Right lung (tissue), 2 donors: ENCODE measurements at regions not wholly inside any gene's neighbourhood (a gene's known extent, or its start where the extent isn't known, plus 50 kb on each side); places are given as distances from the start of the nearest gene placed in this dataset.
A peak's percentile ranks its signal among the peaks of the same experiment; 100 is the strongest.
"Not testable (repeated sequence)": the region's sequence is repeated elsewhere in the genome, so short reads cannot be mapped to it uniquely, and the experiment has no call there.

Experiments used
- DNase-seq, 2 donors: peaks; one replicate each; pipeline ENCODE4 v3.0.0-alpha.2; 2013

DNA sequence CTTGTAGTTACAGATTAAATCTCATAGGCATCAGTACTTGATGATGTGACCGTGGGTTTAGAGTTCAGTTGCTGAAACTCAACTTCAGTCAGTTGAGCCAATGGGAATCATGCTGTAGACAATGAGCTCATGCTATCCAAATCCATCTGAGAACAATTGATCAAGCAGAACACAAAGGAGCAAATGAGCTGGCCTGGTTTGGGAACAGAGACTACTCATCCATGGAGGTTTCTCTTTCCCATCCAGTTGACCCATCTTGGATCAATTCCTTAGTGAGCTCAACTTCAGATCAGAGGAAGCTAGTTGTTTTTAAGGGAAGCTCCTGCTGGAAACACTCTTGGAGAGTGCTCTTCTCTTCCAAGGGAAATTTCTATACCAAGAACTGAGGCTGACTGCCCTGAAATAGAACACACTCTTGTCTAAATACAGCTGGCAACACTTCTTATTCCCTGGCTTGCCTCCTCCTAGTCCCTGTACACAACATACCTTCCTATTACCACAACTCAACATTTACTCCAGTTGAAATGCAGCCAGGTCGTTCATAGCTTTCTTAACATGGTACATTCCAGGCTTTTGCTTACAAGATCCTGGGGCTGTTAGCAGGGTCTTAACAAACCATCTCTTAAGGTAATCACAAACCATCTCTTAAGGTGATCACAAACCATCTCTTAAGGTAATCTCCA is 203.9 kb upstream of the PRDM1 start:
- DNase-seq: no peak

DNA sequence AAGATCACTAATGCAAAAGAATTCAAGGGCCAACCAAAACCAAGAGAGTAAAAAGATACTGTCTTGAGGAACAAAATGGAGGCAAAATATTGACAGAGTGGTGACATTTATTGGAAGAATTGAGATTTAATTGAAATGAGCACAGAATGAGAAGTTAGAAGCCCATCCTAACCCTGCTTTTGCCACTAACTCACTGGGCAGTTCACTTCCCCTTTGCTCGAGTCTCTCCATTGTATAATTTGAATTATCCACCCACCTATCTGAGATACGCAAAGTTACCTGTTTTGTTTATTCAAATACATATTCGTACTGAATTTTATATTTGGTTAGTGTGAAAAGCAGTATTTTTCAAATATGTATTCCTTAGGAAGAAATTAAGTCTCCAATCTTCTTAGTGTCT is 204.5 kb upstream of the PRDM1 start:
- no peak for DNase-seq

GRCh38 chr6:105880030-105880492 is 206.1 kb upstream of the PRDM1 start:
- no peak for DNase-seq

GRCh38 chr6:105879146-105879545 is 207.0 kb upstream of the PRDM1 start:
- no peak for DNase-seq

- DNase-seq: no peak
These were observed 210.0 kb upstream of the PRDM1 start for GRCh38 chr6:105875974-105876640.

GRCh38 chr6:105874835-105875626 is 211.1 kb upstream of the PRDM1 start:
- DNase-seq: no peak

- no peak for DNase-seq
These were observed 212.3 kb upstream of the PRDM1 start for GRCh38 chr6:105873799-105874198.

DNA sequence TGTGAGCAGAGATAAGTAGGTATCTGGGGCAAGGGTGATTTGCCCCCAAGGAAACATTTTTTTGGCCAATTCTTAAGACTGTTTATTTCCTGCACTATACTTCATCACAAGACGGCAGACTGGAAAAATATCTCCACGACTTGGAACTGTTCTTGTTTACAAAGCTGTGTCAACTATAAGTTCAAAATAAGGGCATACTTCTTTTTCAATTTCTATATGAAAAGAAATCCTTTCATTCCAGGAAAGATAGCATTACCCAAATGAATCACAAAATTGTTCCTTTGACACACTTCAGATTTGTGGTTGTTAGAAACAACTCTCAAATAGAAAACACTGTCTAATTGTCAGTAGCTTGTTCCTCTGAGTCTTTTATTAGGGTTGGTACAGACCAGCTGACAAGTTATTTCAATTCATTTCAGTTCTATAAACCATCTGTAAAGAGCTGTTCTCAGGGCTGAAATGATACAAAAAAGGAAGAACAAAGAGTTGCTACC is 212.9 kb upstream of the PRDM1 start:
- peak; percentile 17 to 32 for DNase-seq

- no peak for DNase-seq
These were observed 213.9 kb upstream of the PRDM1 start for GRCh38 chr6:105872249-105872648.

DNA sequence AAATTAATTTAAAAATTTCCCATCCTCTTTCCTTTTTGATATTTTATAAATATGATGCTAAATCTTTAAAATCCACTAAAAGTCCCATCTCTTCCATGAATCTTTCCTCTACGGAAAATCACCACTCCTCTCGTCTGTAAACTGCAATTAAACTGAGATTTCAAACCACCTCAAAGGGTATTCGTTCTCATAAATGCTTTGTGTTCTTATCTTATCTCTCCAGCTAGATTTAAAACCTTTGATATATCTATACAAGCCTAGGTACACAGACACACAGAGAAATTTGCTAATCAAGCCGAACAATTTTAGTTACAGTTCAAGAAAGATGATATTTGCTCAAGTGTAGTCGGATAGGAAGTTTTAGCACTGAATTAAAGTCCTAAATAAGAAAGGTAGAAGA is 214.6 kb upstream of the PRDM1 start:
- no peak for DNase-seq

- no peak for DNase-seq
These were observed 216.2 kb upstream of the PRDM1 start for GRCh38 chr6:105869835-105870440.

- DNase-seq: no peak
These were observed 217.2 kb upstream of the PRDM1 start for GRCh38 chr6:105868823-105869460.

GRCh38 chr6:105867821-105868220 is 218.3 kb upstream of the PRDM1 start:
- DNase-seq: no peak

DNA sequence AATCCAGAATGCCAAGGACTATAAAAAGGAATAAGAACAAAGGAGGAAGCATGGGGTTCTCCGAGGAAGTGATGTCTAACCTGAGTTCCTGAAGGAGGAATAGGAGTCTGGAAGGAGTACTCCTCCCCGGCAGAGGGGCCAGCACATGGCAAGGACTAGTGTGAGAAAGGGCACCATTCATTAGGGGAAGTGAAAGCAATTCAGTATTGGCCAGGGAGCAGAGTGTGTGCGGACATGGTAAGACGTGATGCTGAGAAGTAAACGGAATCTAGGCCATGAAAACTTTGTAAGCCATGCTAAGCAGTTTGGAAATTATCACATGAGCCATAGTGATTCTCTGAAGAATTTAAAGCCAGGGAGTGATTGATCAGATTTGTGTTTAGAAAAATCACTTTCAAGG is 218.9 kb upstream of the PRDM1 start:
- DNase-seq: no peak

DNA sequence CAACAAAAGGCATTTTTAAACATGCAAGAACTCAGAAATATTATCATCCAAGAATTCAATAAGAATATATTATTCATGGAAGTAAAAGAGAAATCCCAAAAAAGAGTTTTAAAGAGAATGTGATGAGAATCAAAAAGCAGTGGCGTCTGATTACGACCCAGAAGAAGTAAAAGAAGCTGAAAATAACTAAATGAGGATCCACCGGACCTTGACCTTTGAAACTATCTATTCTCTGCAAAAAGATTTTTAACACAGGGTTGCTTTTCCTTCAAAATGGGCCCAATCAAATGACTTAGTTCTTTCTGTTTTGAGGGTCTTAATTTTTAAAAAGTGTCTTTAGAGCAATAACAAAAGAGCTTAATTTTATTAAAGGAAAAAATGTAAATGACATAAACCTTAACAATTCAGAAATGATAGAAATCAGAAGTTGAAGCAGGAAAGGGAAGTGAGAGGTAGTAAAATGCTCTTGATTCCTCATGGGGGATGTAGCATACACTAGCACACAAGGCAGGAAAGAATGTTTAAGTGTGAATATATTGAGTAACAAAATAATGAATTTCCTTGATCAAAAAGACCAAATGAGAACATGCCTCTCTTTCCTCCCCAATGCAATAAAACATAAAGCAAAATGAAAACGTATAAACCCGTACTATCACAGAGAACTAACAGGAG is 223.1 kb upstream of the PRDM1 start:
- no peak for DNase-seq

- DNase-seq: not testable (repeated sequence)
These were observed 225.2 kb upstream of the PRDM1 start for GRCh38 chr6:105860927-105861326.

GRCh38 chr6:105859457-105859856 is 226.7 kb upstream of the PRDM1 start:
- no peak for DNase-seq

DNA sequence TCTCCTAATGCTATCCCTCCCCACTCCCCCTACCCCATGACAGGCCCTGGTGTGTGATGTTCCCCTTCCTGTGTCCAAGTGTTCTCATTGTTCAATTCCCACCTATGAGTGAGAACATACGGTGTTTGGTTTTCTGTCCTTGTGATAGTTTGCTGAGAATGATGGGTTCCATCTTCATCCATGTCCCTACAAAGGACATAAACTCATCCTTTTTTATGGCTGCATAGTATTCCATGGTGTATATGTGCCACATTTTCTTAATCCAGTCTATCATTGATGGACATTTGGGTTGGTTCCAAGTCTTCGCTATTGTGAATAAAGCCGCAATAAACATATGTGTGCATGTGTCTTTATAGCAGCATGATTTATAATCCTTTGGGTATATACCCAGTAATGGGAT is 227.5 kb upstream of the PRDM1 start:
- not testable (repeated sequence) for DNase-seq

DNA sequence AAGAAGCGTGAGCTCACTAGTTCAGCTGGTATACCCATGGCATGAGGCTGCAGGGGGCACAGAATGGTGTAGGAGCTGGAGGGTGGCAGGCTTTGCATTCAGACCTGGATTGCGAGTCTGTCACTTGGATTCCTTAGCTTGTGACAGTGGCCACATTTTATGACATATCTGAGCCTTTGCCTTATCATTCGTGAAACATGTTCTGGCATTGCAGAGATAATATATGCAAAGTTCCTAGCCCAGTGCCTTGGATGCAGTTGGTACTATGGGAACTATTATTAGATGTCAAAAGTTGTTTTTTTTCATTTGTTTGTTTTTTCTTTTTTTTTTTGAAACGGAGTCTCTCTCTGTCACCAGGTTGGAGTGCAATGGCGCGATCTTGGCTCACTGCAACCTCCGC is 230.7 kb upstream of the PRDM1 start:
- no peak for DNase-seq

GRCh38 chr6:105853979-105854378 is 232.2 kb upstream of the PRDM1 start:
- not testable (repeated sequence) for DNase-seq

DNA sequence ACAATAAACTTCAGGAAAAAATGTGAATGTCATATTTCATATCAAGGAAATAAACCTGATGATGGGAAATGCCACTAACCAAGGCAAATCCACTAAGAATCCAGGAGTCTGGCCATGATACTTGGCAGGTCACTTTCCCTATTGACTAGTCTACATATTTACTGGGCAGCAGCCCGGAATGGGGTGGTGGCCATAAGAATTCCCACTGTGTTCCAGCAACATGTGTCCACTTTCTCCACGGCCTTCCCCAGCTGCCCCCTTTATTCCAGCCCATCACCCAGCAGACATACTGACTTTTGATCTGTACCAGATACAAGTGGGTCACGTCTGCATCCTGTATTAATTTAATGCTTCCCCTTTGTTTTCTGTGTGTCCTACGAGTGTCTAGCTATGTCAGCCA is 234.5 kb upstream of the PRDM1 start:
- DNase-seq: no peak
